Stimulated activated CD8-positive, alpha-beta memory T cell treated with anti-CD3 and anti-CD28 coated beads, Interleukin-4, amount 100 ng/mL, for 1 hour (primary cell): ENCODE measurements at regions not wholly inside any gene's neighbourhood (a gene's known extent, or its start where the extent isn't known, plus 50 kb on each side); places are given as distances from the start of the nearest gene placed in this dataset.
"Not testable (repeated sequence)": the region's sequence is repeated elsewhere in the genome, so short reads cannot be mapped to it uniquely, and the experiment has no call there.

ENCODE experiments used
- DNase-seq, 2 donors: peaks; one replicate each; pipeline ENCODE4 v3.0.0-alpha.2; 2020; ENCODE audit warnings: low read depth in 2 of 2, low spot score in 1 of 2

DNA sequence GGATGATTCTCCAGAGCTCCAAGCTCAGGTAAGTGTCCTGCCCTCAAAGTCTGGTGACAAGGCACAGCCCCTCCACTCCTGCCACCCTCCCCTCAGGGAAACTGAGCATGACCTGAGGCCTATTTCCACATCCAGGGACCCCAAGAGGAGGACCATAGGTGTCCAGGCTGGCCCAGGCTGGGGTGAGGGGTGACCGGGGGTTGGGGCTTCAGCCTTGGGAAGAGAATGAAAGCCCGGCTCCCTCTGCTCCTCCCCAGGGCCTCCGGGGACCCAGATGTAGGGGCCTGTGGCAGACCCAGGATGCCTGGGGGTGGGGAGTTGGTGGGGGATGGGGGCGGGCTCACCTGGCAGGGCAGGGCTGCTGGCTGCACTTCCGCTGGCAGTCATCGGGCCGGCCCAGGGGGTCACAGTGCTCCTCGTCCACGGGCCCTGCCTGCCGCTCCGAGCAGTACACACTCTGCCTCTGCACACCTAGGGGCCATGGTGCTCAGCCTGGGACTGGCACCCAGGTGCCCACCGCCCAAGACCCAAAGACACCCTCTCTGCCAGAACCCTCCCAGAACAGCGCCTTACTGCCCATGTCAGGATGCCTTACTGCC lies 116.5 kb upstream of the AKAP13 start:
- DNase-seq: not testable (repeated sequence)

DNA sequence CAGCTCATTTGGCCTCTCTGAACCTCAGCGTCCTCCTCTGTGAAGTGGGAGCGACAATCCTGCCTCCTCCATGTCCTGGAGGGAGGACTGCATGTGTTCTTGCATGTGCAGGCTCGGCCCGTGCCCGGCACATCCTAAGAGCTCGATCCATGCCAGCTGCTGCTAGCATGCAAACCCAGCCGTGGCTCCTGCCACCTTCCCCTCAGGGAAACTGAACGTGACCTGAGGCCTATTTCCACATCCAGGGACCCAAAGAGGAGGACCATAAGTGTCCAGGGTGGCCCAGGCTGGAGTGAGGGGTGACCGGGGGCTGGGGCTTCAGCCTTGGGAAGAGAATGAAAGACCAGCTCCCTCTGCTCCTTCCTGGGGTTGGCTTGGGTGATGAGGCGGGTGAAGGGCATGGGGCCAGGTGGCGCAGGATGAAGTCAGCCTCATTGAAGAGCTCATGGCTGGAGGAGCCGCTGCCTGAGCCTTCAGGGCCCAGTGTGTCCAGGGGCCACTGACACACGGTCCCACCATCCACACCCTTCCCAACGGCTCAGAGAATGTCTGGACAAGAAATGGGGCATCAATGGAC lies 115.7 kb upstream of the AKAP13 start:
- not testable (repeated sequence) for DNase-seq

DNA sequence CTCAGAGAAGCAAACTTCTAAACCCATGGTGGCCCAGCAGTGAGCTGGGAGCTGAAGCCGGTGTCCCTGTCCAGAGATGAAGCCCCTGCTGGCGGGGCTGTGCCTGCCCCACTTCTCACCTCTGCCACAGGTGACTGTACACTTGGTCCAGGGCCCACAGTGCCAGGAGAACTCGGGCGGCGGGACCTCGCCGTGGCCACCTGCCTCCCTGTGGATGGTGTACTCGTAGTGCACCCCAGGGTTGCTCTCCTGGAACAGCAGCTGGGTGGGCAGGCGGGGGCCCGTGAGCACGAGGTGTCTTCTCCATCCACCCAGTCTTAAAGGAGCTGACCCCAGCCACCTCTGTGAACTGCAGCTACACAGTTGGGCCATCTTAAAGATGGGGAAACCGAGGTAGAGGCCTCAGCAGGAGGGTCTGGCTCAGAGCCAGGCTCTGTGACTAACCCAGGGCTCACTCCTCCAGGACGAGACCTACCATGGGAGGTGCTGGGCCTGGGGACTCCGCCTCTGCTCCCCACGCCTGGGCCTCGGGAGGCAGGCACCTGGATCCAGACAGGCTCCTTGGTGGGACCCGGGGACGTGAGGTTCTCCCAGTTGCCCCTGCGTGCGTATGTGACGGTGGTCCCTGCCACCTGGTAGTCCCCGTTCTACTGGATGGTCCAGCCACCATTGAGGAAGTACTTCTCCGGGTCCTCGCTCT lies 113.1 kb upstream of the AKAP13 start:
- DNase-seq: not testable (repeated sequence)

DNA sequence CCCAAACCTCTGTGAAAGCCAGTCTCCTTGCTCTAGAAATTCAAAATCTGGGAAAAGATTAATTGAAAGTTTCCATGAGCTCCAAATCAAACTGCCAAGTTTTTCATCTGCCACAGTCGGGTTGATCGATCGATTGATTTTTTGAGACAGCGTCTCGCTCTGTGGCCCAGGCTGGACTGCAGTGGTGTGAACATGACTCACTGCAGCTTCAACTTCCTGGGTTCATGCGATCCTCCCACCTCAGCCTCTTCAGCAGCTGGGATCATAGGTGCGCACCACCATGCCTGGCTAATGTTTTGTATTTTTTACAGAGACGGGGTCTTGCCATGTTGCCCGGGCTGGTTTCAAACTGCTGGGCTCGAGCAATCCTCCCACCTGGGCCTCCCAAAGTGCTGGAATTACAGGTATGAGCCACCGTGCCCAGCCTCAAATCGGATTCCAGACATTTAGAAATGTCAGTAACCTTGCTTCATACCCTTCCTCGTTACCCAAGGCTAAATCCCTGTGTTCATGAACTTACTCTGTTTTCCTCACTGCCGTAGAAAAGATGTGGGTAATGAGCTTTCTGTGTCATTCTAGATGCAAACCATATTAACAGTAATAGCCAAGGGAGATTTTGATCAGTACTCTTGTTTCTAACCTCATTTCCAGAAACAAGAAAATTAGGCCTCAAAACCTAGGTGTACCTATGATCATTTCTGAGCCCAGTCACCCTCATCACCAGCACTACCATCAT lies 105.9 kb upstream of the AKAP13 start:
- no peak for DNase-seq

DNA sequence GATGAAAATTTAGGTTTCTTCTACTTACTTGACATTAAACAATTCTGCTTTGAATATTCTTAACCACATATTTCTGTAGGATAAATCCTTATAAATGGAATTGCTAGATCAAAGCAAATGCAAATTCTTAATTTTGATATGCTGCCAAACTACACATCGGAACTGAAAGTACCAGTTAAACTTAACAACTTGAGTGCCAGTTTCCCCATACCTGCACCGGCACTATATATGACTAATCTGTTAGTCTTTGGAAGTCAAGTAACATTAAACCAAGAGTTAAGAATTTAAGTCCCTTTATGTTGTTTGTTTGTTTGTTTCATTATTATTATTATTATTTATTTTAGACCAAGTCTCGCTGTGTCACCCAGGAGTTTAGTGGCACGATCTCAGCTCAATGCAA lies 103.9 kb upstream of the AKAP13 start:
- no peak for DNase-seq

DNA sequence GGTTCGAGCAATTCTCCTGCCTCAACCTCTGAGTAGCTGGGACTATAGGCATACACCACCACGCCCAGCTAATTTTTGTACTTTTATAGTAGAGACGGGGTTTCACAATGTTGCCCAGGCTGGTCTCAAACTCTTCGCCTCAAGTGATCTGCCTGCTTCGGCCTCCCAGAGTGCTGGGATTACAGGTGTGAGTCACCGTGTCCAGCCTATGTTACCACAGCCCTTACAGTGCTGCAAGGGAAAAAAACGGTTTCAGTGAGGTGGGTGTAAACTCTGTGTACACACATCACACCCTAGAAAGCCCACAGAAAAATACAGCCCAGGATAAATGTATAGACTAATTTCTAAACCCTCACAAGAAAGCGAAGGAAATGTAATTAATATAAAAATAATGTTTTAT lies 103.5 kb upstream of the AKAP13 start:
- no peak for DNase-seq

DNA sequence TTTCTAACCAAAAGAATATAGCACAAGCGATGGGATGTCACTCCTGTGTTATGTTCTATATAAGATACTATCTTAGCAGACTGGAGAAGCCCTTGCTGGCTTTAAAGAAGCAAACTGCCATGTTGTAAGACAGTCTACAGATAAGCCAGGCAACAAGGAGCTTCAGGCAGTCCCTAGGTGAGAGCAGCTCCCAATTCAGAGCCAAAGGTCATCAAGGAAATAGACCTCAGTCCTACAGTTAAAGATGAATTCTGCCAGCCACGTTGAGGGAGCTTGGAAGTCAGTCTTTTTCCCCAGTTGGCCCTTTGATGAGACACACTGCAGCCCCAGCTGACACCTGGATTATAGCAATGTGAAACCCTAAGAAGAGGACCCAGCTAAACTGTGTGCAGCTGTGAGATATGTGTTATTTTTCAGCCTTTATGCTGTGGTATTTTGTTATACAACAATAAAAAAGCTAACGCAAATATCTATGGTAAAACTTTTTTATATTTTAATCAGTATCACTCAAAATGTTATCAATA lies 102.5 kb upstream of the AKAP13 start:
- DNase-seq: no peak

DNA sequence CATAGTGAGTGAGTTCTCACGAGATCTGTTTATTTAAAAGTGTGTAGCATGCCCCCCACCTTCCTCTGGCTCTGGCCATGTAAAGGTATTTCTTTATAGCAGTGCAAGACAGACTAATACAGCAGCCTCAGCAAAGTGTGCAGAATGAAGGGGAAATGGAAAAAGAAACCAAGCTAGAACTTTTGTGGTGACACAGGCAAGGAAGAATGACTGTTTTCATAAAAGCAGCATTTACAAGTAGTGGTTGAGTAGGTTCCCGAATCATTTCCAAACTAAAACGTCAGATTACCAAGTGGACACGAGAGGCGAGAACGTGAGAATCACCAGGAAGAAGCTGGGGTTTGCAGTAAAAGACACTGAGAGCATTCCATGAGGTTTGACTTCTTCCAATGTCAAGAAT lies 100.2 kb upstream of the AKAP13 start:
- DNase-seq: no peak

DNA sequence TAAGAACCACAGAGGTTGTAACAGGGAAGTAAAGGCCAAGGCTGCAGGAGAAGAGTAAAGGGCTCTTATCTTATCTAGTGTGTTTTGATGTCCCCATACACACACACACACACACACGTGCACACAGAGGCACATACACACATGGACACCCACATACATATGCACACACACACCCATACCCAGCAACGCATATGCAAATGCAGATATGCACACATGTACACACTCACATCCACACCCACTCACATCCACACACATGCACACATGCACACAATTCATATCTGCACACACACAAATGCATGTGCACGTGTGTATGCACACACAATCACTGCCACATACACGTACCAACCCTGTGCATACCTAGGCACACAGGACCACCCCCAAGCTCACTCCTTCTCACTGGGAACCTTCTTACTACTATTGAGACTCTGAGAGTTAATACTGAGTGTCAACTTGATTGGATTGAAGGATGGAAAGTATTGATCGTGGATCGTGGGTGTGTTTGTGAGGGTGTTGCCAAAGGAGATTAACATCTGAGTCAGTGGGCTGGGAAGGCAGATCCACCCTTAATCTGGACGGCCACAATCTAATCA lies 99.0 kb upstream of the AKAP13 start:
- DNase-seq: no peak

DNA sequence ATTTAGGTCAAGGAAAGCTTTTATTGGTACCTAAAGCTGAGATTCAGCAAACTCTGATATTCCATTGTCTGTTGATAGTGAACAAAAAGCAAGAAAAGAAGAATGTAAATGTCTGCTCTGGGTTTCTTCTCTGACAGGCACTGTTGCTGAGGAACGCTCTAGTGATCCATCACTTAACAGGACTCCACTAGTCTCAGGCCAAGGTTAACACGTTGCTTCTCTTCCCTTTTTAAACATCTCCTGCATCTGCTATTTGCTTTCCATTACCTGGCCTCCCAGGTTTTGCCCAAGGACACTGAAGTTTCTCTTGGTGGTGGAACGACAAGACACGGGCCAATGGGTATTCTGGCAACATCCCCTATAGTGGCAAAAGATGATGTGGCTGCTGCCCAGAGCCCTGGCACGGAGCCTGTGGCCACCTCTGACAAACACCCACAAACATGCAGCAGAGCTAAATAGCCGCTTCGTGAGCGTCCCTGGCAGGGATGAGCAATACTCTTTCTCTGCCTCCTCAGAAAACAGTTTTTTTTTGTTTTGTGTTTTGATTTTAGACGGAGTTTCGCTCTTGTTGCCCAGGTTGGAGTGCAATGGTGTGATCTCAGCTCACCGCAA lies 97.8 kb upstream of the AKAP13 start:
- DNase-seq: no peak

DNA sequence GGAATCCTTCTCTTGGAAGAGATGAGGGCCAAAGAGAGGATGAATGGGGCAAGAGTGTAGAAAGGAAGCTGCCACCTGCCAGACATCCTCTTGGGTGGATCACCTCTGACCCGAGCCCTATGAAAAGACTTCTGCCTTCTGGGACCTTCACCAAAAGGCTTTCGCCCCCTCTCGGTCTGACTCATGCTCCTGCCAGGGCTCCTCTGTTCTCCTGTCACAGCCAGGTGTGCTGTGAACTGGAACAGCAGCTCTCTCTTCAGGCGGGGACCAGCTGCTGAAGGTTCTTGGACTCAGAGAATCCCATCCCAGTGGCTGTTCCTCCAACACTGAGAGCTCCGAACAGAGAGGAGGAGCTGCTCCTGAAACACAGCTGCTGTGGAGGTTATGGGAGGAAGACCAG lies 96.6 kb upstream of the AKAP13 start:
- DNase-seq: not testable (repeated sequence)

DNA sequence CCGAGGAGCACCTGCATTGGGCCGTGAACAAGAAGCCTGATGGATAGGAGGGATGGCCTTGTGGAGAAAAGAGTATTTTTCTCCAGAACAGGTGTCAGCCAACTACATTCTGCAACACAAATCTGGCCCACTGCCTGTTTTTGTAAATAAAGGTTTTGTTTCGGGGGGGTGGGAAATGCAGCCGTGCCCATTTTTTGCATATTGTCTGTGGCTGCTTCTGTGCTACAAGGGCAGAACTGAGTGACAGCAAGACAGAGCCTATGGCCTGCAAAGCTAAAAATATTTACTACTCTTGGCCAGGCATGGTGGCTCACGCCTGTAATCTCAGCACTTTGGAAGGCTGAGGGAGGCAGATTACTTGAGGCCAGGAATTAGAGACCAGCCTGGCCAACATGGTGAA lies 95.9 kb upstream of the AKAP13 start:
- no peak for DNase-seq

DNA sequence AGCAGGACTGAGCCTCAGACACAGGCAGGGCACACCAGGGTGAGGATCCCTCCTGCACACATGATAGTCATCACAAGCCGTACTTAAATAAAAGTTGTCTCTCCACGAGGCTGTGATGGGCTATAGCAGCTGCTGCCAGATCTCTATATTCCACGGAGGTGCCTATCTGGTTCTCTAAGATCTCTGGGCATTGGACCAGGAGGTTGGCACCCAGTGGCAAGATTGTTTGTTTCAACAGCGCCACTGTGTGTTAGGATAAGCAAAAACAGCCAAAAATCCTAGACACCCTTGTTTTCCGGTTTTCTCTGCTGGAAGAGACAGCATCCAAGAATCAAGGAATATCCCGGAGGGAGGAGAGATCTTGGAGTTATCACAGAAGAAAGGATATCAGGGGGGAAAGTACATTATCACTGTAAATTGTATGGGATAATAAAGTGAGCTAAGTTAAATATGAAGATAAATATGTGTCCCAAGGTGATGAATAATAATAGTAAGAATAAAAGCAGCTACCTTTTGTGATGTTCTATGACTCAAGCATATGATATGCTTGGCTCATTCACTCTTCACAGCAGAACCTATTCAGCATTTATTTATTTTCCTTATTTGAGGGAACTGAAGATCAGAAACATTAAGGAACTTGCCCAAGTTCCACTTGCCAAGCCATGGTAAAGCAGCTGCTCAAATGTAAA lies 90.6 kb upstream of the AKAP13 start:
- DNase-seq: no peak

DNA sequence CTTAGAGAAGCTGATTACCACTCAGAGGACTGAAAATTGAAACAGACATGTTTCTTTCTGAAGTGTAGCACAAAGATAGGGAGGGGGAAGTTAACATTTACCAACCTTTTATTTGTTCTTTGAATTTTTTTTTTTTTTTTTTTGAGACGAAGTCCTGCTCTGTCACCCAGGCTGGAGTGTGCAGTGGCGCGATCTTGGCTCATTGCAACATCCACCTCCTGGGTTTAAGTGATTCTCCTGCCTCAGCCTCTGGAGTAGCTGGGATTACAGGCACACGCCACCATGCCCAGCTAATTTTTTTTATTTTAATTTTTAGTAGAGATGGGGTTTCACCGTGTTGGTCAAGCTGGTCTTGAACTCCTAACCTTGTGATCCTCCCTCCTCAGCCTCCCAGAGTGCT lies 87.8 kb upstream of the AKAP13 start:
- DNase-seq: not testable (repeated sequence)

DNA sequence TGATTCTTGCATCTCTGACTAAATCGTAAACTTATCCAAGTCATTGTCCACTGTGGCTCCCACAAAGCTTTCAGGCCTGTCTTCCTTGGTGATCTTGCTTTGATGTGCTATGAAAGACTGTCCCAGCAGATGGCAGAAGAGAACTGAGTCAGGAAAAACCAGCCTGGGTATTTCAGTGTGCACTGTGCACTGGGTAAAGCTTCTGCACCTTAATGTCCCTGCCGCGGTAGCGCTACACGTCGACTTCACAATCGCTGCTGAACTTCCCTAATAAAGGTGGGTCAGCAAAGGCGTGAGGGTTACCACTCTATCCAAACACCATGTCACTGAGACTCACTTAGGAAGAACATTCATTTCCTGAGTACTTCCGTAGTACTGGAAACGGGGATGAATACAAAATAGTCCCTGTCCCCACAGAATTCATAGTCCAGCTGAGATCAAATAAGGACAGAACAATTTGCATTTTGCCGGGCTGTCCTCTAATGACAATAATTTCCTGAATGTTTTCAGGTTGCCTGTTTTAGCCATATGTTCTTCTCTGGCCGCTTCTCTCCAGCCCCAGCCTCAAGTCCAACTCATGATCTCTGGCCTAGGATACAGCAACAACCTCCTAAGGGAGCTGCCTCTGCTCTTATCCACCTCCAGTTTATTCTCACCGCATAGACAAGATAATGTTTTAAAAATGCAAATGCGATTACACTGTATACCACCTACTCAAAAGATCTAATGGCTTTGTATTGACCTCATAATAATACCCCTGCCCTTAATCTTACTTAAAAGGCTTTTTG lies 83.6 kb upstream of the AKAP13 start:
- peak; percentile 41 to 47 for DNase-seq

DNA sequence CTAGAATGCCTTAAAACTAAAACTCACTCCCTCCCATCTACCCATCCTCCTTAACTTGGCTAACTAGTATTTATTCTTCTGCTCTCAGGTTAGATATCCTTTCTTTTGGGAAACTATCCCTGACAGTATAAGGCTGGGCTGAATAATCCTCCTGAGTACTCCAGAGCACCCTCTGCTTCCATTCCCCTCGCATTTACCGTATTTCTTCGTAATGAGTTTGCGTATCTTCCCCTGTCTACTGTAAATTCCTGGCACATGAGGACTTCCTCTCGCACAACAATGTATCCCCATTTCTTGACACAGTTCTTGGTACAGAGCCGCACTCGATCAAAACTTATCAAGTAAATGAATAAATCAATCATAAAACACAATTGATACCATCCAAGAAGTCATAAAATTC lies 82.9 kb upstream of the AKAP13 start:
- DNase-seq: no peak

DNA sequence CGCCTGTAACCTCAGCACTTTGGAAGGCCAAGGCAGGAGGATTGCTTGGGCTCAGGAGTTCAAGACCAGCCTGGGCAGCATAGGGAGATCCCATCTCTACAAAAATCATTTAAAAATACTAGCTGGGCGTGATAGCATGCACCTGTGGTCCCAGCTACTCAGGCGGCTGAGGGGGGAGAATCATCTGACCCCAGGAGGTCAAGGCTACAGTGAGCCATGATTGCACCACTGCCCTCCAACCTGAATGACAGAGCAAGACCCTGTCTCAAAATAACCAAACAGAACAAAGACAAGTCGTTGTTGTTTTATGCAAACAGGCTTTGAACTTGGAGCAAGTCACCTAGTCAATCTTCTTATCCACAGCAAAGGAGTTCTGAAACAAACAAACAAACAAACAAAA lies 82.0 kb upstream of the AKAP13 start:
- DNase-seq: no peak

DNA sequence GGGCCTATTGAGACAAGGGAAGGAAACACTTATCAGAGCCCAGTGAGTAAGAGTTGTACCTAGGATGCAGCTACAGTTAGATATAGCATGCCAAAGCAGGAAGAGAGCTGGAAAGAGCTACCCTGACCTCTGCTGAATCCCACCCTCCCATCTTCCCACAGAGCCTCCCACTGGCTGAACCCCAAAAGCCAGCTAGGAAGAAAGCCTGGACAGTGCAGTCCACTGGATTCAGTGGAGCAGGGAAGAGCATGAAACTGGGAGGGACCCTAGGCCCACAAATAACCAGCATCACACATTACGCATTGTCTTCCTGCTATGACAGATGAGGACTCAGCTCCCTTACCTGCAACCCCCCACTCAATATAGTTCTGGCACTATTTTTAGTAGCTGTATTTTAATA lies 81.5 kb upstream of the AKAP13 start:
- DNase-seq: no peak

DNA sequence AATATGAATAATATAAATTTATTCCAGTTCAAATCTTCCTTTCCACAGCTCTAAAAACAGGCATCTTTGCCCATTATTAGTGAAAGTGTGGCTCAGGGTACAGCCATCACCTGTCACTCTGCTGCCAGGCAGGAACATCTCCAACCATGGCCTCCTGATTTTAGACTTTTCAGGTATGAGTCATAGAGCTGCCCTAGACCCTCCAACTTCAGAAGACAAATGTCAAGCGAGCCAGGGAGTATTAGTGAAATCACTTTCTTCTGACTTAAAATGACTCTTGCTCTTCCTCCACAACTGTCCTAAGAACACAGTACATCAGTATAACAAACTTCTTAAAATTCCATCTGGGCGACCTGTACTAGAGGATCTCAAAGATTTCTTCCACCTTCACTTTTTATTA lies 78.1 kb upstream of the AKAP13 start:
- no peak for DNase-seq

DNA sequence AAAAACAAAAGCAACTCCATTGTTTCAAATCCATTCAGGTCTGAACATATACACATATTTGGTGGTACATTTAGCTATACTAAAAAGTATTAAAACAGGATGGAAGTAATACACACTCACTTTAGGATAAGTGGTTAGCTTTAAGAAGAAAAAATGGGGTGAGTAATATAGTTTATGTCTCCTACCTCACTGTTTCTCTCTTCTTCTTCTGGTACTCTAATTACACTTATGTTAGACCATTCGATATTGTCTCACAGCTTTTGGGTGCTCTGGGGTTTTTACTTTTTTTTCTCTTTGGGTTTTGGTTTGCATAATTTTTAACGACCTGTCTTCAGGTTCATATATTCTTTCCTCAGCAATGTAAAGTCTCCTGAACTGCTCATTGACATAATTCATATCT lies 75.4 kb upstream of the AKAP13 start:
- DNase-seq: no peak
